BLaER1 (cell line): ENCODE measurements at regions not wholly inside any gene's neighbourhood (a gene's known extent, or its start where the extent isn't known, plus 50 kb on each side); places are given as distances from the start of the nearest gene placed in this dataset.

ENCODE experiments used
- H3K27ac ChIP-seq: shearing (Covaris generic); formaldehyde crosslinking; 2 replicates; pipeline ENCODE4 v1.8.1; 2022
- H3K27me3 ChIP-seq: shearing (Covaris generic); formaldehyde crosslinking; 2 replicates; pipeline ENCODE4 v1.8.1; 2022
- H3K36me3 ChIP-seq: shearing (Covaris generic); formaldehyde crosslinking; 2 replicates; pipeline ENCODE4 v1.8.1; 2022
- H3K4me1 ChIP-seq: shearing (Covaris generic); formaldehyde crosslinking; 2 replicates; pipeline ENCODE4 v1.8.1; 2022
- H3K4me2 ChIP-seq: shearing (Covaris generic); formaldehyde crosslinking; 2 replicates; pipeline ENCODE4 v1.8.1; 2022
- H3K4me3 ChIP-seq: shearing (Covaris generic); formaldehyde crosslinking; 2 replicates; pipeline ENCODE4 v1.8.1; 2022
- H3K9ac ChIP-seq: shearing (Covaris generic); formaldehyde crosslinking; 2 replicates; pipeline ENCODE4 v1.8.1; 2022
- H3K9me3 ChIP-seq: shearing (Covaris generic); formaldehyde crosslinking; 2 replicates; pipeline ENCODE4 v1.8.1; 2022
- H4K20me1 ChIP-seq: shearing (Covaris generic); formaldehyde crosslinking; 2 replicates; pipeline ENCODE4 v1.8.1; 2022
- Cebpa-rat ChIP-seq: shearing (Covaris generic); IDR thresholded peaks from 2 replicates; pipeline ENCODE4 v1.8.1; 2022

DNA sequence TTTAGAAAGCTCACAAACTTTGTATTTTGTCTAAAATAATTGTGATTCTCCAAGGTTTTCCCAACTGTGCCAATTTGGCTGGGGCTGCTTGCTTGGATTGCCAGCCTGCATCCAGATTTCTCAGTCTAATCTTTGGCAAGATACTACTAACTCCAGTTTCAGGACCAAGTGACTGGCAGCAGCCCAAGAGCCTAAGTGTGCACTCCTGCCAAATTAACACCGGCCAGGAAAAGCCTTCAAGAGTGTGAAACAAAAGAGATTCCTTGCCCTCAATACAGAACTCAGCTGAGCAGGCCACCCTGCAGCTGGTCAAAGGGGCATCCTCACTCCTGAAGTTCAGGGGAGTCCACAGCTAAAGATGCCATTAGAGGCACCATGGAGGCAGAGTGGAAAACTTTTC, 589.0 kb upstream of the ACVR2A start:
- peaks cover 2% of the 10 kb centered on the region for H3K4me1 ChIP-seq
- H3K27me3 ChIP-seq = no peaks in the 10 kb centered on the region
- no peaks in the 10 kb centered on the region for H3K36me3 ChIP-seq
- H3K9ac ChIP-seq = no peak overlapping the region
- no peak overlapping the region for H3K4me3 ChIP-seq
- no peaks in the 10 kb centered on the region for H4K20me1 ChIP-seq
- no peak overlapping the region for H3K27ac ChIP-seq
- H3K4me2 ChIP-seq = no peak overlapping the region
- H3K9me3 ChIP-seq = no peaks in the 10 kb centered on the region
- TF ChIP-seq Cebpa-rat = no peak

DNA sequence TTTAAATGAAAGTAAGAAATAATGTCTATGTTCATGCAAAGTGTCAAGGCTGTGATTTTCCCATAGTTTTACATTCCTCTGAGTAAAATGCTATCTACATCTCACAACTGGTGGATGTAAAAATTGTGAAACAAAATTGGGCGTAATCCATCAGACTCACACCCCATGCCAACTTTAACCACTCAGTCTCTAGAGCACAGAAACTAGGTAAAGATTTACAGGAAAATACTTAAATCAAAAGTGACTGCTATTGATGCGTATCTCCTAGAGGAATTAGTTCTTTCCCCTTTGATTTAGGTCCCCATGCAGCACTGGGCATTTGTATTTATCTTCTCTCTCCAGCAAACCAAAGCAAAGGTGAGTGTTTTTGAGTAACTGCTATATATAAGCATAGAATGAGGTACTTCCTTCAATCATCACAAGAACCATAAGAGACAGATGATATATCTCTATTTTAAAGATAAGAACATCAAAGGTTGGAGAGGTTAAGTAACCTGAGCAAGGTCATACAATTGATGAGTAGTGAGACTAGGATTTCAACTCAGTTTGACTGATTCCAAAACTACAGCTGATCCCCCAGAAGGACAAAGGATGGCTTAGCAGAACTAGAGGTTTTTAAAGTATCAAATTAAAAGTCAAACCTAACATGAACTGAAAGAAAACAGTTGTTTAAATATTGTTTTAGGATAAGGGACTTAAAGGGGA, 594.0 kb upstream of the ACVR2A start:
- H3K27me3 ChIP-seq = no peaks in the 10 kb centered on the region
- no peaks in the 10 kb centered on the region for H3K9me3 ChIP-seq
- no peaks in the 10 kb centered on the region for H3K36me3 ChIP-seq
- H3K9ac ChIP-seq = no peak overlapping the region
- H3K4me3 ChIP-seq = no peak overlapping the region
- no peak overlapping the region for H3K27ac ChIP-seq
- no peak overlapping the region for H3K4me2 ChIP-seq
- no peak for TF ChIP-seq Cebpa-rat
- H3K4me1 ChIP-seq = peaks cover 16% of the 10 kb centered on the region
- no peaks in the 10 kb centered on the region for H4K20me1 ChIP-seq

DNA sequence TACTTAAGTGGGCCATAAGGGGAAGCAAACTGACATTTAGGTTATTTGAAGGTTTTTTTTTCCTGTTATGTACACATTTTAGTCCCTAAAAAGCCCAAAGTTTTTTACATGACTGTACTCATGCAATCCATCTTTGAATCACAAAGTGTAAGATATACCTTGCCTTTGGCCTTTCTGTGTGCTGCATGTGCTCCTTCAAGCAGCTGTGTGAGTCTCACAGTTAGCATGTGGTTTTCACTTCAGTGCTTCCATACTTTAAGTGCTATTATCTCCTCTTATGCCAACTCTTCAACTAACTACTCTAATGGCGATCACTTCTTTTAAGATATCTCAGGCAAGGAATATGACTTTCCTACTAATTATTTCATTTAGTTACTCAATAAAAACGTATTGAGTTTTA, 597.1 kb upstream of the ACVR2A start:
- no peaks in the 10 kb centered on the region for H3K9me3 ChIP-seq
- H3K36me3 ChIP-seq = no peaks in the 10 kb centered on the region
- no peaks in the 10 kb centered on the region for H4K20me1 ChIP-seq
- TF ChIP-seq Cebpa-rat = no peak
- H3K4me3 ChIP-seq = no peak overlapping the region
- H3K9ac ChIP-seq = no peak overlapping the region
- peak overlapping the region; percentile 13; the same call in 1 of the 2 replicates for H3K4me2 ChIP-seq
- no peak overlapping the region for H3K27ac ChIP-seq
- H3K4me1 ChIP-seq = peaks cover 16% of the 10 kb centered on the region
- no peaks in the 10 kb centered on the region for H3K27me3 ChIP-seq

DNA sequence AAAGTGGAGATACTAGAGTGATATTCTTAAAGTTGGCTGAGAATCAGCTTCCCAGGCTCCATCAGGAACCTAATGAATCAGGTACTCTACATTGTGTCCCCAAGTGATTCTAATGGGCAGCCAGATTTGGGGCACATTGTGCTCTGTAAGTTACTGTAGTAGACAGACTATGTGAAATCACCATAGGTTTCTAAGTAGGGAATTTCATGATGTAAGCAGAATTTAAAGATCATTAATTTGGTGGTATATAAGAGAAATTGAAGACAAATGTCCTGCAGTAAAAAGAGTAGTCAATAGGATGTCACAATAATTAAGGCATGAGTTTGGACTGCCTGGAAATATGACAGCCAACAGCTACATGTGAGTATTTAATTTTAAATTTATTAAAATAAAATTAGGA, 602.4 kb upstream of the ACVR2A start:
- no peaks in the 10 kb centered on the region for H3K36me3 ChIP-seq
- H3K4me3 ChIP-seq = no peak overlapping the region
- no peaks in the 10 kb centered on the region for H3K27me3 ChIP-seq
- H3K4me1 ChIP-seq = peaks cover 2% of the 10 kb centered on the region
- H4K20me1 ChIP-seq = no peaks in the 10 kb centered on the region
- H3K4me2 ChIP-seq = no peak overlapping the region
- H3K9me3 ChIP-seq = no peaks in the 10 kb centered on the region
- TF ChIP-seq Cebpa-rat = no peak
- no peak overlapping the region for H3K27ac ChIP-seq
- H3K9ac ChIP-seq = no peak overlapping the region

DNA sequence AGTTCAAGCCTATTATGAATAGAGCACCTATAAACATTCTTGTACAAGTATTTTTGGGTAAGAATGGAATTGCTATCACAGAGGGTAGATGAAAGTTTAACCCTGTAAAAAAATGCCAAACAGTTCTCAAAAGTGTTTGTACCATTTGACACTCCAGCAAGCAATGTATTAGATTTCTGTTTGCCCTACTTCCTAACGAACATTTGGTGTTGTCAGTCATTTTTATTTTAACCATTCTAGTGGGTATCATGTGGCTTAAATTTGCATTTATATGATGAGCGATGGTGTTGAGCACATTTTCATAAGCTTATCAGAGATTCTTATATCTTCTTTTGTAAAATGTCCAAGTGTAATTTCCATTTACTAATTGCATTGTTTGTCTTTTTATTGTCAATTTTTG, 608.2 kb upstream of the ACVR2A start:
- no peaks in the 10 kb centered on the region for H3K27me3 ChIP-seq
- H3K4me3 ChIP-seq = no peak overlapping the region
- no peak overlapping the region for H3K4me2 ChIP-seq
- H3K36me3 ChIP-seq = no peaks in the 10 kb centered on the region
- no peak overlapping the region for H3K9ac ChIP-seq
- no peaks in the 10 kb centered on the region; the same call in 1 of the 2 replicates for H3K4me1 ChIP-seq
- no peaks in the 10 kb centered on the region for H4K20me1 ChIP-seq
- no peak for TF ChIP-seq Cebpa-rat
- no peak overlapping the region for H3K27ac ChIP-seq
- no peaks in the 10 kb centered on the region for H3K9me3 ChIP-seq

DNA sequence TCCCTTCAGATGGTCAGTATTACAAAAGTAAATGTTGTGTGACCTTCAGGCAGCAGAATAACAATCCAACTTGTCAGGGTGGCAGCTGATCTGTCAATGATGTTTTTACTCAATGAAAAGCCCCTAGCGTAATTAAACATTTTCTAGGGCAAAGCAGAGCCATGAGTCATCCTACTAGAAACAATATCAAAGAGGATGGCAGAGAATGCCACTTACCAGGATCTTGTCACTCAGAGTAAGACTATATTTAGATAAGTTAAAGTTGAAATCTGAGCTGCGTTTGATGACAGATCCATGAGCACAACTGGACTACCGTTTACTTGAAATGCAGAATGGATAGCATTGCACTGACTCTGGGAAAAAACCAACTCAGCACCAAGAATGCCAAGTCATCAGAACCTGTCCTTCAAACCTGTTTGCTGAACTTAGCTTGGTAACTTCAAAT, 612.6 kb upstream of the ACVR2A start:
- no peak for TF ChIP-seq Cebpa-rat
- no peak overlapping the region for H3K4me2 ChIP-seq
- H3K9ac ChIP-seq = no peak overlapping the region

DNA sequence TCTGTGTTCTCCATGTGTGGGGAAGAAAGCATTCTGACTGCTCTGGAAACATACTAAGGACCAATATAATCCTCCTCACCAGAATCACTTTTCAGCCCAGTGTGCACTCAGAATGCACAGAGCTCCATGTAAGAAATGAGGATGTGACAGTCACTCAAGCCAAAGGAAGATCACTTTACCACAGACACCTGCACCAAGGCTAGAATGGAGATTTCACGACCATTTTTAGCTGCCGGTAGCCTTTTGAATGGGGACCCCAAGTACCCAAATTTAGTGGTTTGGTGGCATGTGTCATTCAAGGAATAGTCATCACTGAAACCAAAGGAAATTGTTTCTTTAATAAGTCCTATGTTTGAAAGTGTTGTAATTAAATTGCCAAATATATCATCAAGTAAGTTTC, 613.2 kb upstream of the ACVR2A start:
- H3K27ac ChIP-seq = no peak overlapping the region
- H4K20me1 ChIP-seq = no peaks in the 10 kb centered on the region
- no peak overlapping the region for H3K4me3 ChIP-seq
- H3K4me1 ChIP-seq = no peaks in the 10 kb centered on the region
- no peaks in the 10 kb centered on the region for H3K36me3 ChIP-seq
- H3K27me3 ChIP-seq = no peaks in the 10 kb centered on the region
- no peaks in the 10 kb centered on the region for H3K9me3 ChIP-seq
- H3K9ac ChIP-seq = no peak overlapping the region
- no peak overlapping the region for H3K4me2 ChIP-seq
- no peak for TF ChIP-seq Cebpa-rat

More for the DNA sequence above, 612.6 kb upstream of the ACVR2A start:
- H3K4me1 ChIP-seq = no peaks in the 10 kb centered on the region
- no peaks in the 10 kb centered on the region for H3K27me3 ChIP-seq
- no peaks in the 10 kb centered on the region for H4K20me1 ChIP-seq
- H3K4me3 ChIP-seq = no peak overlapping the region
- H3K27ac ChIP-seq = no peak overlapping the region
- H3K9me3 ChIP-seq = no peaks in the 10 kb centered on the region
- H3K36me3 ChIP-seq = no peaks in the 10 kb centered on the region

DNA sequence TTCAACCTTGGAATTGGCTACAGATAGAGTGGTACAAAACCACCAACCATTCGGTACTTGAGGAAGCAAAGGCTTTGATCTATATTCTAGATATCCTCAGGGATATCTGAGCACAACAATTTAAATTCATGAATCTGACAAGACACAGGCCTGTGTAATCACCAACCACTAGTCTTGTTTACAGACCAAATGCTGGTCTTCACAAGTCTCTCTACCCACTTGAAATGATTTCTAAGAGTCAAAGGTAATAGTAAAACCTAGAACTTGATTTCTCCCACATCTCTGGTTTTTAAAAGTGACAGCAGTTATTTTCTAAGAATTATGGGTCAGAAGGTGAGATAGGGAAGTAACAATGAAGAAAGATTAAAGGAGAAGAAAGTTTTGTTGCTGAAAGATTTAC, 613.7 kb upstream of the ACVR2A start:
- Histone ChIP-seq H3K9me3 (no peaks in the 10 kb centered on the region), H4K20me1 (no peaks in the 10 kb centered on the region), H3K9ac (no peak overlapping the region), H3K4me1 (no peaks in the 10 kb centered on the region), H3K4me3 (no peak overlapping the region), H3K4me2 (no peak overlapping the region), H3K36me3 (no peaks in the 10 kb centered on the region), H3K27ac (no peak overlapping the region), H3K27me3 (no peaks in the 10 kb centered on the region)
- no peak for TF ChIP-seq Cebpa-rat

DNA sequence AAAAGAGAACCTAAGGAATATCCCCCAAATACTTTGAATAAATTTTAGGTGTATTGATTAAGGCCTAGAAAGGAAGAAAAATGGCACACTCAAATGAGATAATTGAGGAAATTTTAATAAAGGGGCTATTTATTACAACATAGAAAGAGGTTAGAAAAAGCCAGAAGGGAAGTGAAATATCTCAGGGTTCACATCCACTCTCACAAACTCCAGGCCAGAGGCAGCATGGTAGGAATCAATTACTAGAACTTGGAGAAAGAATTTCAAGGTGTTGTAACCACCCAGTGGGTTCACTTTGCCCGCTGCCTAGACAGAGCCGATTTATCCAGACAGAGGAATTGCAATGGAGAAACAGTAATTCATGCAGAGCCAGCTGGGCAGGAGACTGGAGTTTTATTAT, 617.5 kb upstream of the ACVR2A start:
- Histone ChIP-seq H3K9me3 (no peaks in the 10 kb centered on the region), H3K4me1 (no peaks in the 10 kb centered on the region), H3K4me3 (no peak overlapping the region), H4K20me1 (no peaks in the 10 kb centered on the region), H3K27me3 (no peaks in the 10 kb centered on the region), H3K4me2 (no peak overlapping the region), H3K9ac (no peak overlapping the region), H3K27ac (no peak overlapping the region), H3K36me3 (no peaks in the 10 kb centered on the region)
- TF ChIP-seq Cebpa-rat = no peak

DNA sequence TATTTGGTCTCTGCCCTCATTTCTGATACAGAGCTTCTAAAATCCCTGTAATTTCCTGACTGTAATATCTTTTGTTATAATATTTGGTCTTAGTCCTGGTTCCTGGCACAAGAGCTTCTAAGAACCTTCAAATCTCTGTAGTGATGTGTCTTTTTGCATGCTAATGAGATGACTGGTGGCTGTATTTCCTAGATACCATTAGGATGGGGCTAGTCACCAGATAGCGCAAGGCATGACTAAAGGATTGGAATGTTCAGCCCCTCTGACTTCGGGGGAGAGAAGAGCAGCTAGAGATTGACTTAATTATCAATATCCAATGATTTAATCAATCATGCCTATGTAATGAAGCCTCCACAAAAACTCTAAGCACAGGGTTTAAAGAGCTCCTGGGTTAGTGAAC, 620.8 kb upstream of the ACVR2A start:
- no peaks in the 10 kb centered on the region for H3K27me3 ChIP-seq

More for the DNA sequence above, 620.8 kb upstream of the ACVR2A start:
- Histone ChIP-seq H4K20me1 (no peaks in the 10 kb centered on the region), H3K4me3 (no peak overlapping the region), H3K9me3 (peaks cover 12% of the 10 kb centered on the region; the same call in 1 of the 2 replicates), H3K9ac (no peak overlapping the region), H3K36me3 (no peaks in the 10 kb centered on the region), H3K4me1 (no peaks in the 10 kb centered on the region), H3K27ac (no peak overlapping the region), H3K4me2 (no peak overlapping the region)
- no peak for TF ChIP-seq Cebpa-rat
